ENCODE measurements at regions not wholly inside any gene's neighbourhood (a gene's known extent, or its start where the extent isn't known, plus 50 kb on each side); places are given as distances from the start of the nearest gene placed in this dataset.

- TF ChIP-seq CTCF (IDR thresholded peaks at IDR 0.05): peak in 1 of 6 experiments; percentile 2
- TF ChIP-seq POLR2A (IDR thresholded peaks at IDR 0.05): no peak
Measured at GRCh38 chrX:117092641-117093040, 629.9 kb upstream of the CT83 start.

Measured in adrenal gland (tissue), 5 donors.